ENCODE measurements at regions not wholly inside any gene's neighbourhood (a gene's known extent, or its start where the extent isn't known, plus 50 kb on each side); places are given as distances from the start of the nearest gene placed in this dataset.

GRCh38 chr13:65530688-65531087 lies 1699.4 kb downstream of the PCDH9 start:
- Histone ChIP-seq H3K4me3 (replicated peaks; ENCODE audit: low read depth, low read length) (no peak overlapping the region), H3K27me3 (replicated peaks; ENCODE audit: control insufficient read depth, insufficient read depth, low read length) (no peaks in the 10 kb centered on the region), H3K36me3 (ENCODE audit: control insufficient read depth, insufficient read depth, low read length) (no peaks in the 10 kb centered on the region)
- DNase-seq (ENCODE audit: extremely low read depth, insufficient read length) = no peak
- no peak for TF ChIP-seq CTCF (IDR thresholded peaks at IDR 0.05; ENCODE audit: insufficient read depth, low read length, poor library complexity, severe bottlenecking)

GRCh38 chr13:65529541-65529940 lies 1700.6 kb downstream of the PCDH9 start:
- no peaks in the 10 kb centered on the region for H3K36me3 ChIP-seq (ENCODE audit: control insufficient read depth, insufficient read depth, low read length)
- no peaks in the 10 kb centered on the region for H3K27me3 ChIP-seq (replicated peaks; ENCODE audit: control insufficient read depth, insufficient read depth, low read length)
- no peak for DNase-seq (ENCODE audit: extremely low read depth, insufficient read length)
- H3K4me3 ChIP-seq (replicated peaks; ENCODE audit: low read depth, low read length) = no peak overlapping the region
- no peak for TF ChIP-seq CTCF (IDR thresholded peaks at IDR 0.05; ENCODE audit: insufficient read depth, low read length, poor library complexity, severe bottlenecking)

- Histone ChIP-seq H3K27me3 (replicated peaks; ENCODE audit: control insufficient read depth, insufficient read depth, low read length) (no peaks in the 10 kb centered on the region), H3K36me3 (ENCODE audit: control insufficient read depth, insufficient read depth, low read length) (no peaks in the 10 kb centered on the region), H3K4me3 (replicated peaks; ENCODE audit: low read depth, low read length) (no peak overlapping the region)
- DNase-seq (ENCODE audit: extremely low read depth, insufficient read length) = no peak
- TF ChIP-seq CTCF (IDR thresholded peaks at IDR 0.05; ENCODE audit: insufficient read depth, low read length, poor library complexity, severe bottlenecking) = no peak
These were observed 1721.4 kb downstream of the PCDH9 start for GRCh38 chr13:65508745-65509144.

GRCh38 chr13:65508338-65508737 lies 1721.8 kb downstream of the PCDH9 start:
- H3K4me3 ChIP-seq (replicated peaks; ENCODE audit: low read depth, low read length) = no peak overlapping the region
- DNase-seq (ENCODE audit: extremely low read depth, insufficient read length) = no peak
- no peak for TF ChIP-seq CTCF (IDR thresholded peaks at IDR 0.05; ENCODE audit: insufficient read depth, low read length, poor library complexity, severe bottlenecking)
- H3K36me3 ChIP-seq (ENCODE audit: control insufficient read depth, insufficient read depth, low read length) = no peaks in the 10 kb centered on the region
- H3K27me3 ChIP-seq (replicated peaks; ENCODE audit: control insufficient read depth, insufficient read depth, low read length) = no peaks in the 10 kb centered on the region

GRCh38 chr13:65505941-65506340 lies 1724.2 kb downstream of the PCDH9 start:
- H3K36me3 ChIP-seq (ENCODE audit: control insufficient read depth, insufficient read depth, low read length) = no peaks in the 10 kb centered on the region
- no peak for DNase-seq (ENCODE audit: extremely low read depth, insufficient read length)
- no peak for TF ChIP-seq CTCF (IDR thresholded peaks at IDR 0.05; ENCODE audit: insufficient read depth, low read length, poor library complexity, severe bottlenecking)
- no peaks in the 10 kb centered on the region for H3K27me3 ChIP-seq (replicated peaks; ENCODE audit: control insufficient read depth, insufficient read depth, low read length)
- no peak overlapping the region for H3K4me3 ChIP-seq (replicated peaks; ENCODE audit: low read depth, low read length)

- no peak for DNase-seq (ENCODE audit: extremely low read depth, insufficient read length)
These were observed 1725.9 kb downstream of the PCDH9 start for GRCh38 chr13:65504213-65504612.

More at GRCh38 chr13:65504213-65504612, 1725.9 kb downstream of the PCDH9 start:
- no peak overlapping the region for H3K4me3 ChIP-seq (replicated peaks; ENCODE audit: low read depth, low read length)
- H3K36me3 ChIP-seq (ENCODE audit: control insufficient read depth, insufficient read depth, low read length) = no peaks in the 10 kb centered on the region
- H3K27me3 ChIP-seq (replicated peaks; ENCODE audit: control insufficient read depth, insufficient read depth, low read length) = no peaks in the 10 kb centered on the region
- TF ChIP-seq CTCF (IDR thresholded peaks at IDR 0.05; ENCODE audit: insufficient read depth, low read length, poor library complexity, severe bottlenecking) = no peak
